ENCODE measurements at regions not wholly inside any gene's neighbourhood (a gene's known extent, or its start where the extent isn't known, plus 50 kb on each side); places are given as distances from the start of the nearest gene placed in this dataset.

GRCh38 chr6:1013656-1014430, 298.1 kb upstream of the FOXQ1 start:
- H3K27me3 ChIP-seq (replicated peaks in 2 of 5; ENCODE audit: control insufficient read depth in 4 of 5, insufficient read depth in 5 of 5, low read length in 4 of 5): peaks cover 0 to 12% (median 2%) of the 10 kb centered on the region in 5 experiments
- DNase-seq: no peak
- 89% methylated on average over 5 of the region's 7 CpGs for WGBS (ENCODE audit: insufficient coverage)
- POLR2A ChIA-PET: no interaction called here
- H3K9me3 ChIP-seq (ENCODE audit: control extremely low read depth in 1 of 5, control insufficient read depth in 4 of 5, insufficient read depth in 2 of 5, low read depth in 1 of 5, low read length in 4 of 5): peaks cover 0 to 7% (median 0%) of the 10 kb centered on the region in 5 experiments
- H3K36me3 ChIP-seq (ENCODE audit: control insufficient read depth in 4 of 4, insufficient read depth in 4 of 4, low read length in 3 of 4): no peaks in the 10 kb centered on the region
- CTCF ChIA-PET: no interaction called here
- no peak overlapping the region for H3K4me3 ChIP-seq (ENCODE audit: control insufficient read depth in 1 of 7, extremely low read depth in 1 of 7, insufficient read depth in 4 of 7, low read depth in 2 of 7, low read length in 6 of 7)
- no peaks in the 10 kb centered on the region for H3K4me1 ChIP-seq (ENCODE audit: control extremely low read depth in 1 of 4, control insufficient read depth in 4 of 4, insufficient read depth in 4 of 4, low read length in 3 of 4)
- no peak overlapping the region for H3K27ac ChIP-seq (ENCODE audit: insufficient read depth in 1 of 2, low read depth in 1 of 2, low read length in 2 of 2, poor library complexity in 1 of 2, severe bottlenecking in 2 of 2)

GRCh38 chr6:1009103-1009502, 302.8 kb upstream of the FOXQ1 start:
- H3K9me3 ChIP-seq (ENCODE audit: control extremely low read depth in 1 of 5, control insufficient read depth in 4 of 5, insufficient read depth in 2 of 5, low read depth in 1 of 5, low read length in 4 of 5): peaks cover 0 to 6% (median 0%) of the 10 kb centered on the region in 5 experiments
- H3K27ac ChIP-seq (ENCODE audit: insufficient read depth in 1 of 2, low read depth in 1 of 2, low read length in 2 of 2, poor library complexity in 1 of 2, severe bottlenecking in 2 of 2): no peak overlapping the region
- CTCF ChIA-PET: no interaction called here
- WGBS (ENCODE audit: insufficient coverage): 90% methylated on average over 1 of the region's 1 CpG
- no peaks in the 10 kb centered on the region for H3K36me3 ChIP-seq (ENCODE audit: control insufficient read depth in 4 of 4, insufficient read depth in 4 of 4, low read length in 3 of 4)
- DNase-seq: no peak
- no peaks in the 10 kb centered on the region for H3K4me1 ChIP-seq (ENCODE audit: control extremely low read depth in 1 of 4, control insufficient read depth in 4 of 4, insufficient read depth in 4 of 4, low read length in 3 of 4)
- POLR2A ChIA-PET: no interaction called here
- peaks cover 0 to 14% (median 2%) of the 10 kb centered on the region in 5 experiments for H3K27me3 ChIP-seq (replicated peaks in 2 of 5; ENCODE audit: control insufficient read depth in 4 of 5, insufficient read depth in 5 of 5, low read length in 4 of 5)
- H3K4me3 ChIP-seq (ENCODE audit: control insufficient read depth in 1 of 7, extremely low read depth in 1 of 7, insufficient read depth in 4 of 7, low read depth in 2 of 7, low read length in 6 of 7): no peak overlapping the region

- POLR2A ChIA-PET: no interaction called here
- WGBS (ENCODE audit: insufficient coverage): 94% methylated on average over 4 of the region's 4 CpGs
Observed at GRCh38 chr6:1007159-1007558, 304.7 kb upstream of the FOXQ1 start.

GRCh38 chr6:1004885-1005630, 306.8 kb upstream of the FOXQ1 start:
- Histone ChIP-seq H3K9me3 (ENCODE audit: control extremely low read depth in 1 of 5, control insufficient read depth in 4 of 5, insufficient read depth in 2 of 5, low read depth in 1 of 5, low read length in 4 of 5) (peaks cover 0 to 2% (median 0%) of the 10 kb centered on the region in 5 experiments), H3K4me1 (ENCODE audit: control extremely low read depth in 1 of 4, control insufficient read depth in 4 of 4, insufficient read depth in 4 of 4, low read length in 3 of 4) (no peaks in the 10 kb centered on the region), H3K4me3 (ENCODE audit: control insufficient read depth in 1 of 7, extremely low read depth in 1 of 7, insufficient read depth in 4 of 7, low read depth in 2 of 7, low read length in 6 of 7) (no peak overlapping the region), H3K27ac (ENCODE audit: insufficient read depth in 1 of 2, low read depth in 1 of 2, low read length in 2 of 2, poor library complexity in 1 of 2, severe bottlenecking in 2 of 2) (no peak overlapping the region), H3K36me3 (ENCODE audit: control insufficient read depth in 4 of 4, insufficient read depth in 4 of 4, low read length in 3 of 4) (no peaks in the 10 kb centered on the region), H3K27me3 (replicated peaks in 2 of 5; ENCODE audit: control insufficient read depth in 4 of 5, insufficient read depth in 5 of 5, low read length in 4 of 5) (peaks cover 0 to 15% (median 2%) of the 10 kb centered on the region in 5 experiments)
- no peak for DNase-seq
- ChIA-PET POLR2A (no interaction called here), CTCF (no interaction called here)
- 94% methylated on average over 7 of the region's 11 CpGs for WGBS (ENCODE audit: insufficient coverage)

More at GRCh38 chr6:1007159-1007558, 304.7 kb upstream of the FOXQ1 start:
- CTCF ChIA-PET: no interaction called here
- no peak for DNase-seq
- Histone ChIP-seq H3K4me3 (ENCODE audit: control insufficient read depth in 1 of 7, extremely low read depth in 1 of 7, insufficient read depth in 4 of 7, low read depth in 2 of 7, low read length in 6 of 7) (no peak overlapping the region), H3K36me3 (ENCODE audit: control insufficient read depth in 4 of 4, insufficient read depth in 4 of 4, low read length in 3 of 4) (no peaks in the 10 kb centered on the region), H3K27me3 (replicated peaks in 2 of 5; ENCODE audit: control insufficient read depth in 4 of 5, insufficient read depth in 5 of 5, low read length in 4 of 5) (peaks cover 0 to 17% (median 2%) of the 10 kb centered on the region in 5 experiments), H3K4me1 (ENCODE audit: control extremely low read depth in 1 of 4, control insufficient read depth in 4 of 4, insufficient read depth in 4 of 4, low read length in 3 of 4) (no peaks in the 10 kb centered on the region), H3K9me3 (ENCODE audit: control extremely low read depth in 1 of 5, control insufficient read depth in 4 of 5, insufficient read depth in 2 of 5, low read depth in 1 of 5, low read length in 4 of 5) (peaks cover 0 to 4% (median 0%) of the 10 kb centered on the region in 5 experiments), H3K27ac (ENCODE audit: insufficient read depth in 1 of 2, low read depth in 1 of 2, low read length in 2 of 2, poor library complexity in 1 of 2, severe bottlenecking in 2 of 2) (no peak overlapping the region)

- ChIA-PET CTCF (no interaction called here), POLR2A (no interaction called here)
- H3K27ac ChIP-seq (ENCODE audit: insufficient read depth in 1 of 2, low read depth in 1 of 2, low read length in 2 of 2, poor library complexity in 1 of 2, severe bottlenecking in 2 of 2): no peak overlapping the region
- peaks cover 0 to 2% (median 0%) of the 10 kb centered on the region in 5 experiments for H3K9me3 ChIP-seq (ENCODE audit: control extremely low read depth in 1 of 5, control insufficient read depth in 4 of 5, insufficient read depth in 2 of 5, low read depth in 1 of 5, low read length in 4 of 5)
- no peaks in the 10 kb centered on the region for H3K4me1 ChIP-seq (ENCODE audit: control extremely low read depth in 1 of 4, control insufficient read depth in 4 of 4, insufficient read depth in 4 of 4, low read length in 3 of 4)
- WGBS (ENCODE audit: insufficient coverage): 97% methylated on average over 28 of the region's 37 CpGs
- peaks cover 0 to 16% (median 0%) of the 10 kb centered on the region in 5 experiments for H3K27me3 ChIP-seq (replicated peaks in 2 of 5; ENCODE audit: control insufficient read depth in 4 of 5, insufficient read depth in 5 of 5, low read length in 4 of 5)
- no peak for DNase-seq
- H3K36me3 ChIP-seq (ENCODE audit: control insufficient read depth in 4 of 4, insufficient read depth in 4 of 4, low read length in 3 of 4): no peaks in the 10 kb centered on the region
- no peak overlapping the region for H3K4me3 ChIP-seq (ENCODE audit: control insufficient read depth in 1 of 7, extremely low read depth in 1 of 7, insufficient read depth in 4 of 7, low read depth in 2 of 7, low read length in 6 of 7)
Observed at GRCh38 chr6:1003394-1004160, 308.3 kb upstream of the FOXQ1 start.

GRCh38 chr6:1002989-1003388, 308.9 kb upstream of the FOXQ1 start:
- ChIA-PET POLR2A (no interaction called here), CTCF (no interaction called here)
- H3K36me3 ChIP-seq (ENCODE audit: control insufficient read depth in 4 of 4, insufficient read depth in 4 of 4, low read length in 3 of 4): no peaks in the 10 kb centered on the region
- no peaks in the 10 kb centered on the region for H3K4me1 ChIP-seq (ENCODE audit: control extremely low read depth in 1 of 4, control insufficient read depth in 4 of 4, insufficient read depth in 4 of 4, low read length in 3 of 4)
- H3K27ac ChIP-seq (ENCODE audit: insufficient read depth in 1 of 2, low read depth in 1 of 2, low read length in 2 of 2, poor library complexity in 1 of 2, severe bottlenecking in 2 of 2): no peak overlapping the region
- WGBS (ENCODE audit: insufficient coverage): 97% methylated on average over 12 of the region's 12 CpGs
- H3K4me3 ChIP-seq (ENCODE audit: control insufficient read depth in 1 of 7, extremely low read depth in 1 of 7, insufficient read depth in 4 of 7, low read depth in 2 of 7, low read length in 6 of 7): no peak overlapping the region
- peaks cover 0 to 18% (median 0%) of the 10 kb centered on the region in 5 experiments for H3K27me3 ChIP-seq (replicated peaks in 2 of 5; ENCODE audit: control insufficient read depth in 4 of 5, insufficient read depth in 5 of 5, low read length in 4 of 5)
- no peak for DNase-seq
- H3K9me3 ChIP-seq (ENCODE audit: control extremely low read depth in 1 of 5, control insufficient read depth in 4 of 5, insufficient read depth in 2 of 5, low read depth in 1 of 5, low read length in 4 of 5): peaks cover 0 to 2% (median 0%) of the 10 kb centered on the region in 5 experiments

Measured in common myeloid progenitor, CD34-positive (primary cell).